A549 (cell line): ENCODE measurements at regions not wholly inside any gene's neighbourhood (a gene's known extent, or its start where the extent isn't known, plus 50 kb on each side); places are given as distances from the start of the nearest gene placed in this dataset.

ENCODE experiments used
- ATAC-seq, 2 experiments: fragments of 200-7000 bp in 1 of 2; fragments of >200 bp in 1 of 2; cut with Nextera tagmentation in 1 of 2; cut with Tn5 transposase in 1 of 2; 3 replicates each; pipeline versions ENCODE4 v1.8.0 to v1.9.1; 2018 to 2020; ENCODE audit warnings: mild to moderate bottlenecking in 1 of 2, moderate library complexity in 1 of 2
- CTCF ChIA-PET: fragments of 300-600 bp; sonication (Branson Sonifier 250); formaldehyde crosslinking; extraction: SDS; loops from one replicate; lab custom pipeline; 2021; ENCODE audit warnings: antibody characterized with exemption, inconsistent platforms; lab: Yijun Ruan, JAX
- POLR2A ChIA-PET: fragments of 350-600 bp; formaldehyde crosslinking; extraction: SDS; loops from one replicate; lab custom pipeline; 2021; ENCODE audit warnings: antibody characterized with exemption, inconsistent platforms; lab: Yijun Ruan, JAX
- DNase-seq, 2 experiments: peaks; one replicate each; pipeline versions ENCODE4 v3.0.0 to v3.0.0-alpha.2; 2011 to 2016; ENCODE audit warnings: low read depth in 1 of 2, low spot score in 1 of 2
- FAIRE-seq: peaks from 2 replicates; lab custom pipeline; 2011; peaks lifted over from hg19 to GRCh38; lab: Jason Lieb, UNC
- H3K27ac ChIP-seq, 2 experiments: fragments of >200 bp; sonication (Bioruptor Twin); formaldehyde crosslinking; 3 replicates each; pipeline ENCODE4 v1.5.1; 2016 to 2017
- H3K4me1 ChIP-seq: fragments of >200 bp; sonication (Bioruptor Twin); formaldehyde crosslinking; 3 replicates; pipeline ENCODE4 v1.6.1; 2016
- H3K4me2 ChIP-seq: fragments of >200 bp; sonication (Bioruptor Twin); formaldehyde crosslinking; 3 replicates; pipeline ENCODE4 v1.6.1; 2016
- H3K4me3 ChIP-seq: fragments of >200 bp; sonication (Bioruptor Twin); formaldehyde crosslinking; 3 replicates; pipeline ENCODE4 v1.5.1; 2016
- H3K9me3 ChIP-seq: fragments of >200 bp; sonication (Bioruptor Twin); formaldehyde crosslinking; 3 replicates; pipeline ENCODE4 v1.6.1; 2016
- BHLHE40 ChIP-seq: IDR thresholded peaks from 2 replicates; pipeline ENCODE4 v1.6.1; 2012; ENCODE audit warnings: low read depth, low read length, inconsistent platforms
- CBX2 ChIP-seq: fragments of 200-600 bp; sonication (generic); IDR thresholded peaks from 2 replicates; pipeline ENCODE4 v1.6.1; 2016; ENCODE audit warnings: low read depth, mild to moderate bottlenecking, borderline replicate concordance
- CBX8 ChIP-seq: fragments of 200-600 bp; sonication (generic); IDR thresholded peaks from 2 replicates; pipeline ENCODE4 v1.6.1; 2016
- EHF ChIP-seq: fragments of 250-450 bp; sonication (Bioruptor Pico); IDR thresholded peaks from 2 replicates; pipeline ENCODE4 v1.5.0; 2020; ENCODE audit warnings: mild to moderate bottlenecking
- EHMT2 ChIP-seq: fragments of 200-600 bp; sonication (generic); IDR thresholded peaks from 2 replicates; pipeline ENCODE4 v1.6.1; 2016; ENCODE audit warnings: antibody characterized with exemption, low read depth, mild to moderate bottlenecking, moderate library complexity
- ELK1 ChIP-seq: fragments of 150-350 bp; IDR thresholded peaks from 2 replicates; pipeline ENCODE4 v1.6.1; 2014; ENCODE audit warnings: low read depth, mild to moderate bottlenecking, low read length
- ESRRA ChIP-seq: fragments of 150-350 bp; IDR thresholded peaks from 2 replicates; pipeline ENCODE4 v1.6.1; 2014; ENCODE audit warnings: mild to moderate bottlenecking, low read length, borderline replicate concordance
- FOSL2 ChIP-seq, 2 experiments: fragments of 450-650 bp in 1 of 2; fragments of >200 bp in 1 of 2; sonication (Bioruptor Twin) in 1 of 2; formaldehyde crosslinking; IDR thresholded peaks; 2 replicates each; pipeline versions ENCODE4 v1.5.0 to v1.6.1; 2016 to 2020; ENCODE audit warnings: mild to moderate bottlenecking in 1 of 2, moderate library complexity in 1 of 2
- HDAC2 ChIP-seq: fragments of 200-600 bp; sonication (generic); IDR thresholded peaks from 2 replicates; pipeline ENCODE4 v1.6.1; 2016
- HMGXB4 ChIP-seq: fragments of 250-450 bp; sonication (Bioruptor Pico); IDR thresholded peaks from 2 replicates; pipeline ENCODE4 v1.5.0; 2021; ENCODE audit warnings: mild to moderate bottlenecking, moderate library complexity, borderline replicate concordance
- HOXB5 ChIP-seq: fragments of 250-450 bp; sonication (Bioruptor Pico); IDR thresholded peaks from 2 replicates; pipeline ENCODE4 v1.5.0; 2020; ENCODE audit warnings: mild to moderate bottlenecking, moderate library complexity
- JUN ChIP-seq, 2 experiments: fragments of >200 bp; sonication (Bioruptor Twin); formaldehyde crosslinking; IDR thresholded peaks; 2 replicates in 1 of 2; 3 replicates in 1 of 2; pipeline ENCODE4 v1.6.1; 2016 to 2017
- KDM1A ChIP-seq: fragments of 200-600 bp; sonication (generic); IDR thresholded peaks from 2 replicates; pipeline ENCODE4 v1.6.1; 2016; ENCODE audit warnings: low read depth, mild to moderate bottlenecking
- KDM5A ChIP-seq: fragments of 200-600 bp; sonication (generic); IDR thresholded peaks from 2 replicates; pipeline ENCODE4 v1.6.1; 2016; ENCODE audit warnings: antibody characterized with exemption, mild to moderate bottlenecking
- NFE2L2 ChIP-seq: fragments of 150-350 bp; conservative IDR thresholded peaks from 2 replicates; pipeline ENCODE4 v1.6.1; 2014; ENCODE audit warnings: low read length
- NR3C1 ChIP-seq: fragments of >200 bp; sonication (Bioruptor Twin); formaldehyde crosslinking; IDR thresholded peaks from 3 replicates; pipeline ENCODE4 v1.6.1; 2017
- PBX3 ChIP-seq: IDR thresholded peaks from 2 replicates; pipeline ENCODE4 v1.6.1; 2012
- POLR2A ChIP-seq: IDR thresholded peaks from 2 replicates; pipeline ENCODE4 v1.6.1; 2012; ENCODE audit warnings: mild to moderate bottlenecking, low read length
- POLR2AphosphoS2 ChIP-seq: conservative IDR thresholded peaks from 2 replicates; pipeline ENCODE4 v1.6.1; 2012; ENCODE audit warnings: low read length, improper control_type of control experiment, inconsistent platforms
- RAD21 ChIP-seq, 2 experiments: fragments of >200 bp in 1 of 2; sonication (Bioruptor Twin) in 1 of 2; formaldehyde crosslinking in 1 of 2; IDR thresholded peaks in 1 of 2; conservative IDR thresholded peaks in 1 of 2; 2 replicates in 1 of 2; 3 replicates in 1 of 2; pipeline ENCODE4 v1.6.1; 2012 to 2018; ENCODE audit warnings: inconsistent platforms in 1 of 2
- RARB ChIP-seq: fragments of 250-450 bp; sonication (Bioruptor Pico); IDR thresholded peaks from 2 replicates; pipeline ENCODE4 v1.8.0; 2021; ENCODE audit warnings: mild to moderate bottlenecking, moderate library complexity
- REST ChIP-seq: fragments of 200-600 bp; sonication (generic); IDR thresholded peaks from 2 replicates; pipeline ENCODE4 v1.6.1; 2016; ENCODE audit warnings: antibody characterized with exemption, mild to moderate bottlenecking, moderate library complexity
- SMC3 ChIP-seq: fragments of >200 bp; sonication (Bioruptor Twin); formaldehyde crosslinking; IDR thresholded peaks from 3 replicates; pipeline ENCODE4 v1.6.1; 2018; ENCODE audit warnings: inconsistent platforms
- SREBF2 ChIP-seq: fragments of 450-650 bp; IDR thresholded peaks from 2 replicates; pipeline ENCODE4 v1.6.1; 2014; ENCODE audit warnings: mild to moderate bottlenecking, moderate library complexity
- TFCP2L1 ChIP-seq: fragments of 250-450 bp; sonication (Bioruptor Pico); IDR thresholded peaks from 2 replicates; pipeline ENCODE4 v1.5.0; 2021; ENCODE audit warnings: mild to moderate bottlenecking
- ZNF302 ChIP-seq: fragments of 250-450 bp; sonication (Bioruptor Pico); IDR thresholded peaks from 2 replicates; pipeline ENCODE4 v1.9.0; 2021; ENCODE audit warnings: inconsistent platforms, mild to moderate bottlenecking, moderate library complexity
- WGBS: methylation state at CpG from one replicate; pipeline ENCODE4 v1.1.6; 2017; ENCODE audit errors: missing lambda C conversion rate; 5-methylcytosine and 5-hydroxymethylcytosine counted together

GRCh38 chr11:70524096-70524922 lies 126.0 kb downstream of the CTTN start:
- Histone ChIP-seq H3K4me1 (no peaks in the 10 kb centered on the region), H3K9me3 (no peaks in the 10 kb centered on the region)
- ATAC-seq, result no peak
- POLR2A ChIA-PET, result no interaction called here
- DNase-seq, result no peak
- no peak for FAIRE-seq
- TF ChIP-seq HOXB5 (CRISPR knock-in tag) (no peak), JUN (IDR thresholded peaks at IDR 0.05) (no peak), ESRRA (no peak), EHF (no peak), BHLHE40 (no peak), ZNF302 (CRISPR knock-in tag) (no peak), CBX8 (no peak), HMGXB4 (CRISPR knock-in tag) (no peak), PBX3 (no peak), EHMT2 (no peak), TFCP2L1 (CRISPR knock-in tag) (no peak), POLR2A (no peak), NR3C1 (no peak), RARB (CRISPR knock-in tag) (no peak)
- TF ChIP-seq, all 56 proteins: peak for 0
- no peak overlapping the region for H3K4me3 ChIP-seq
- H3K27ac ChIP-seq, result peak overlapping the region in 1 of 2 experiments; percentile 49; a peak in 2 of 6 replicates
- 81% methylated on average over 21 of the region's 21 CpGs for WGBS
- CTCF ChIA-PET, result interaction anchor here (1.5 kb wide), 1 partner anchor 42 kb away, joined by 3 read pairs; no protein-coding TSS in a partner anchor
- no peak overlapping the region for H3K4me2 ChIP-seq

- Histone ChIP-seq H3K9me3 (no peaks in the 10 kb centered on the region), H3K27ac (peak overlapping the region in 1 of 2 experiments; percentile 49; a peak in 3 of 6 replicates), H3K4me3 (no peak overlapping the region), H3K4me1 (no peaks in the 10 kb centered on the region), H3K4me2 (no peak overlapping the region)
- WGBS, result 78% methylated on average over 9 of the region's 9 CpGs
- no peak for ATAC-seq
- ChIA-PET POLR2A (no interaction called here), CTCF (interaction anchor here (1.5 kb wide), 1 partner anchor 41 kb away, joined by 3 read pairs; no protein-coding TSS in a partner anchor)
- no peak for TF ChIP-seq RAD21 (conservative IDR thresholded peaks at IDR 0.05 in 1 of 2, IDR thresholded peaks at IDR 0.05 in 1 of 2)
- no peak for TF ChIP-seq KDM5A
- TF ChIP-seq HDAC2, result no peak
- no peak for TF ChIP-seq JUN (IDR thresholded peaks at IDR 0.05)
- TF ChIP-seq CBX2, result no peak
- no peak for TF ChIP-seq KDM1A
- TF ChIP-seq SREBF2, result no peak
- no peak for TF ChIP-seq REST
- no peak for TF ChIP-seq HOXB5 (CRISPR knock-in tag)
- no peak for TF ChIP-seq FOSL2 (IDR thresholded peaks at IDR 0.05)
- TF ChIP-seq FOSL2 (CRISPR knock-in tag; IDR thresholded peaks at IDR 0.05), result no peak
- no peak for TF ChIP-seq POLR2AphosphoS2
- no peak for TF ChIP-seq ELK1
- no peak for TF ChIP-seq NFE2L2
- TF ChIP-seq SMC3, result no peak
- no peak for DNase-seq
- FAIRE-seq, result no peak
Observed at GRCh38 chr11:70525006-70525405, 126.7 kb downstream of the CTTN start.
